RPMI7951 (cell line): ENCODE measurements at regions not wholly inside any gene's neighbourhood (a gene's known extent, or its start where the extent isn't known, plus 50 kb on each side); places are given as distances from the start of the nearest gene placed in this dataset.

ENCODE experiments used
- DNase-seq: peaks from one replicate; pipeline ENCODE4 v3.0.0-alpha.2; 2012; ENCODE audit warnings: low read depth

DNA sequence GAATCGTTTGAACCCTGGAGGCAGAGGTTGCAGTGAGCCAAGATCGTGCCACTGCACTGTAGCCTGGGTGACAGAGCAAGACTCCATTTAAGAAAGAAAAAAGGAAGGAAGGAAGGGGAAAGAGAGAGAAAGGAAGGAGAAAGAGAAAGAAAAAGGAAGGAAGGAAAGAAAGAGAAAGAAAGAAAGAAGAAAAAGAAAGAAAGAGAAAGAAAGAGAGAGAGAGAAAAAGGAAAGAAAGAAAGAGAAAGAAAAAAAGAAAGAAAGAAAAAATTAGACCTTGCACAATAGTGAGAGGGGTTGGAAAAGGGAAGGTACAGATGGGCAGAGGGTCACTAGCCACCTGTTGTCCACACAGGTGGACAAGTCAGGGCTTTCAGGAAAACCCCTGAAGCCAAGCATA is 57.6 kb upstream of the RTL6 start:
- DNase-seq: no peak

DNA sequence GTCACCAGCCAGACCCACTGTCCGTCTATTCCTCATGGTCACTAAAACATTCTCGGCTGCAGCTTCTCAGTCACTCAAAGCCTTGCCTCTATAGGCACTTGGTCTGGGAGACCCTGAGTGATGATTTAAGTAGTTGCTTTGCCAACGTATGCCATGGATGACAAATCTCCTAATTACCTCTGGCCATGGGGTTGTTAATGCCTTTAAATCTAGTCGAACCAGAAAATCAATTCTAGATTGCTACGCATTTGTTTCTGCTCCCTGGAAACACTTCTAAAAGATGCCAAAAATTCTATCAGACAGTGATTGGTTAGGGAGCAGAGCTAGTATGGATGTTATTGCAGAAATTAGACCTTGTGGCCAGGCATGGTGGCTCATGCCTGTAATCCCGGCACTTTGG is 57.0 kb upstream of the RTL6 start:
- no peak for DNase-seq

- DNase-seq: no peak
These were observed 56.4 kb upstream of the RTL6 start for GRCh38 chr22:44554411-44554810.

DNA sequence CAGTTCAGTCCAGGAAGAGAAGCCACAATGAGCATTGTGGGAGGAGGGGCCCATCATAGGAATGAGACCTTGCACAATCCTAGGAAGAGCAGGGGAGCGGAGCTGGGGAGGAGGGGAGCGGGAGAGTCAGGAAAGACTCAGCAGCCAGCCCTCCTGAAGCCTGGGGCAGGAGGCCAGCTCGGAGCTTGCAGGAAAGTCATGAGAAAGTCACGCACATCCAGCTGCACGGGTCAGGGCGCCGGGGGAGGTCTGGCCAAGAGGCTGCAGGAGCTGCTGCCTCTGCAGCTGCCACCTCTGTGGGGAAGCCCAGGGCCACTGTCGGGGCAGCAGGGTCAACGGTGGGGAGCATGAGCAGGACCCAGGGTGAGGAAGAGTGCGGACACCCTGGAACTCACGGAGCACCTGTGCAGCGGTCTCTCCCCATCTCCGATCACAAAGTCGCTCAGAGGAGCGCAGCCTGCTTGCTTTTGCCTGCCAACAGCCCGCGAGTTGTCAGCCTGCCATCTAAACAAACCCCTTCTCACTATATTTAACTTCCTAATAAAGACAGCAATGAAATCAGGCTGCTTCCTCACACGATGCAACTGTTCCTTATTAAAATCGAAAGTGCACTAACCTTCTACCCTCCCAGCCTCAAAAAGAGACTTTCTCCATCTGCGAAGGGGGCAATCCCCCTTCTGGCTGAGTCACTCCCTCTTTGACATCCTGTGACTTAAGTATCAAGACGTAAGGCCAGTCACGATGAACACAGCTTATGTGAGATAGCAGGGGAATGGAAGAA is 52.9 kb upstream of the RTL6 start:
- peak; percentile 98 for DNase-seq

DNA sequence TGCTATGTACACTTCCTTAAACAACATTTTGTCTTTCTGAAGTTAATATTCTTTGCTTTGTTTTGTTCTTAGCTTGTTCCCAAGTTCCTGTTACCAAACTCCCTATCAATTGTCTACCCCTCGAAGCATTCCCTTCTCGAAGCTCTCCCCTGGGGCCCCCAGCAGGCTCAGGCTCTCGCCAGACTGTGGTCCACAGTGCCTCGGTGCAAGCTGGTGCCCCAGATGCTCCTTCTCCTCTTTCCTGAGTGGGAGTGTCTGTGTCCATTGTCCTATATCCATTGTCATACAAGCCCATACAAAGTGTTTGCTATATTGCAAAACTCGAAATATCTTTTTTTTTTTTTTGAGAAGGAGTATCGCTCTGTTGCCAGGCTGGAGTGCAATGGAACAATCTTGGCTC is 51.7 kb upstream of the RTL6 start:
- DNase-seq: no peak

DNA sequence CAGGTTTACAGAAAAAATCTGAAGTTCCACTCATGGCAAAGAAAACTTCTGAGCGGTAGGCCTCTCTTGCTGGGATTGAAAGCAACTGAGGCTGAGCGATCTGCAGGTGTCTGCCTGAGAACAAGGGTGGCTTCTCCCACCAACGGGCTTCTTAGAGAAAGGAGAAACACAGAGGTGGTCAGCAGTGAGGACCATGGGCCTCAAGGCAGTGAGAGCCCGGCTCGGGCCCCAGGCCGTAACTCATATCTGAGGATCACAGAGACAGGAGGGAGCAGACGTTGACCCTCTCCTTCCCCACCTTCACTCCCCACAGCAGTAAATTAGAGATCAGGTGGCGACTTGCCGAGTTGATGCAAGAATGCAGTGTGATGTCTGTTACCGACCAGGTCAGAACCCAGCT is 50.9 kb upstream of the RTL6 start:
- DNase-seq: no peak
